Germinal center (tissue), 1 donor: ENCODE measurements at regions not wholly inside any gene's neighbourhood (a gene's known extent, or its start where the extent isn't known, plus 50 kb on each side); places are given as distances from the start of the nearest gene placed in this dataset.
"Not testable (repeated sequence)": the region's sequence is repeated elsewhere in the genome, so short reads cannot be mapped to it uniquely, and the experiment has no call there.

ENCODE experiments used
- DNase-seq: peaks from one replicate; pipeline ENCODE4 v3.0.0; 2012; ENCODE audit warnings: mixed read lengths, low spot score

DNA sequence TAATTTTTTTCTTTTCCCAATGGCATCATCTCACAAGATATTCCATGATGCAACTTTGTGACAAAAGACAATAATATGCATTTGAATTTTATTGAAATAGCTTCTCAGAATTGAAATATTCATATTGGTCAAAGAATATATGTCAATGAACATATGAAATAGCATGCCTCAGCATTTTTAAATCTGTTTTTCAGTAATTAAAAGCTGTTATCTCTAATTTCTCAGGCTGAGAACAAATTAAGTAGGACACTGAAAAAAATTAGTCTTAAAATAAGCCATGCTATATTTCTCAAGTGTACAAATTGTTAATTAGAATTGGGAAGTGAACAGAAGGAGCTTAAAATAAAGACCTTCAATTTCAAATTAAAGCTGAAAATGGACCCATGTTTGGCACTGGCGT, 570.1 kb downstream of the MFSD1 start:
- DNase-seq: no peak

DNA sequence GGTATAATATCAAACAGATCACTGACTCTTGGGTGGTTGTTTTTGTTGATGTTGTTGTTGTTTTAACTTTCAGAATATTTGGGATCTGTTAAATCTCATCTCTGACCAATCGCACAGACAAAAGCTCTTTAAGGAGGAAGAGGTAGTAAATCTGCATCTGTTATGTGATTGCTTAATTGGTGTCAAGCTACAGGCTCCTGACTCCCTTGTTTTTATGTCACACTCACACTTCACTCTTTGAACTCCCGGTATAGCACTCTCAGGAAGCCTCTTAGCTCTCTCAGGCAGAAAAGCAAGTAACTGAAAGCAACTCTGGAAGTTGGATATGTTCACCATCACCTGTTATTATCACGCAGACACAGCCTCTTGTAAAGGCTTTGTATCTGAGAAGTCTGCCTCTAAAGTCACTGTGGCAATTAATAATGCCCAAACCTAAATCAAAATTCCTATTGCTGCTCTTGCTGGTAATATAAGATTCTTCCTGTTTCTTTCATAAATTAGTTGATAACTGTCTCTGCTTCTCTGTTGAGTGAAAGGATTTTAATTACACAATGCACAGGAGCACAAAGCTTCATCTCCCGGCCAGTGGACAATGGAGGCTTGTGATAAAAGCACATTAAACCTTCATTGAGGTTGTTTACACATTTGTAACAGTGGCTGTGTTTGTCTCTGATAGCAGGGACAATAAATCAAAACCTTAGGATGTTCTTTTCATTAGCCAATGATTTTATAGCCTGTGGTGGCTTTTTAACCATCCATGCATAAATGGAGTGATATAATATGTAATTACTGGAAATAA, 576.7 kb downstream of the MFSD1 start:
- no peak for DNase-seq

DNA sequence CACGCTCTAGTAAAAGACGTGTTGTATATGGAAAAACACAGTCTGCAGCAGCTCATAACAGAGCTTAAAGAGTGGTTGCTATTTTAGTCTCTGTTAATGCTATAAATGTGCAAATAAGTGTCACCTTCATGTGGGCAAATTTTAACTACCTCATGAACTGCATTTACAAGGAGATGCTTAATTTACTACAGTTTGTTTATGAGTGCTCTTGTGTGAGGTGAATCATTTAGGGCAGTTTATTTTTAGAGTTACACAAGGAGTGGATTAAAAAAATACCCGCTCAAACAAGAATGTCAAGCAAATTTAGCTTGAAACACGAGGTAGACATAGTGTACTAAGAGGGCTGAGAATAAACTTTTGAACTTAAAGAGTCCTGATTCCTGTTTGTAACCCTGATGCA, 579.0 kb downstream of the MFSD1 start:
- DNase-seq: no peak

DNA sequence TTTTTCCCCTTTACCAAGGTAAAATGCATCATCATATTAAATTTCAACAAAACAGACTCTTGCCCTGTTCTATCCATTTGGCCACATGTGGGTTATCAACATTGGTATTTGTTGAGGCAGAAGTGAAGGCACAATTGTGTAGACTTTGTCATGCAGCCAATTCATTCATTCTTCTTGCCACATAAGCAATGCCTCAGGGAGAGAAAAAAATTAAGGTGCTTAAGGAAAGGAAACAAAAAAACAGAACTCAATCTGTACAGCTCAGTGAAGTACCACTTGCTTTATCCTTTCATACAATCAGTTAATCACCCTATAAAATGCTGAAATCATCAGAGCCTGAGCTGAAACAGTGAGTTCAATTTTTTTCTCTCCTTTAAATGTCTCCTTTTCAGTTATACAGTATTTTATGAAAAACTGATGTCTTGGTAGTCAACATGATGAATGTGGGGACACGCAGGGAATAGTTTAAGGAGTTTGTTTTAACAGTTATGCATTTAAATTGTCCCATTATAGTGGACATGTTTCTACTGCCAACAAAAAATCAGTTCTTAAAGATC, 588.9 kb downstream of the MFSD1 start:
- DNase-seq: no peak

DNA sequence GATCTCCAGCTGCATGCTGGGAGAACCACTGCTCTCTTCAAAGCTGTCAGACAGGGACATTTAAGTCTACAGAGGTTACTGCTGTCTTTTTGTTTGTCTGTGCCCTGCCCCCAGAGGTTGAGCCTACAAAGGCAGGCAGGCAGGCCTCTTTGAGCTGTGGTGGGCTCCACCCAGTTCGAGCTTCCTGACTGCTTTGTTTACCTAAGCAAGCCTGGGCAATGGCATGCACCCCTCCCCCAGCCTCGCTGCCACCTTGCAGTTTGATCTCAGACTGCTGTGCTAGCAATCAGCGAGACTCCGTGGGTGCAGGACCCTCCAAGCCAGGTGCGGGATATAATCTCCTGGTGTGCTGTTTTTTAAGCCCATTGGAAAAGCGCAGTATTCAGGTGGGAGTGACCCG, 591.0 kb upstream of the IL12A start:
- DNase-seq: not testable (repeated sequence)

DNA sequence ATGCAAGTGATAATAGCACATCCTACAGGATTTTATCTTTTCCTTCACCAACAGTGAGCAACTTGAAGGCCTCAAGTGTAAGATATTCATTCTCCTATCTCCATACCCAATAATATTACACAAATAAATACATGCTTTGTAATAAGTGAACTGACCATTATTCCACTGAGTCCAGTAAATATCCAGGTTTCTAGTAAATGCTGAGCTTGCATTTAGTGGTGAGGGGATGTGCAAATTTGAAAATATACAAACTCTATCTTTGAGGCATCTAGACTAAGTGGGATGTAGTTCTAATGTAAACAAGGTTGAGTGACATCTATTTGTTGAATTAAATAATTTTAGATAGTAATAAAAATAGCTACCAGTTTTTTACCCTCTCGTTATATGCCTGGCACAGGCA, 587.6 kb upstream of the IL12A start:
- no peak for DNase-seq

DNA sequence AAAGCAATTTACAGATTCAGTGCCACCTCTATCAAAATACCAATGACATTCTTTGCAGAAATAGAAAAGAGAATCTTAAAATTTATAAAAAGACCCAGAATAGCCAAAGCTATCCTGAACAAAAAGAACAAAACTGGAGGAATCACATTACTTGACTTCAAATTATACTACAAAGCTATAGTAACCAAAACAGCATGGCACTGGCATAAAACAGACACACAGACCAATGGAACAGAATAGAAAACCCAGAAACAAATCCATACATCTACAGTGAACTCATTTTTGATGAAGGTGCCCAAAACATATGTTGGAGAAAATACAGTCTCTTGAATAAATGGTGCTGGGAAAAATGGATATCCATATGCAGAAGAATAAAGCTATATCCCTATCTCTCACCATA, 578.9 kb upstream of the IL12A start:
- DNase-seq: not testable (repeated sequence)

DNA sequence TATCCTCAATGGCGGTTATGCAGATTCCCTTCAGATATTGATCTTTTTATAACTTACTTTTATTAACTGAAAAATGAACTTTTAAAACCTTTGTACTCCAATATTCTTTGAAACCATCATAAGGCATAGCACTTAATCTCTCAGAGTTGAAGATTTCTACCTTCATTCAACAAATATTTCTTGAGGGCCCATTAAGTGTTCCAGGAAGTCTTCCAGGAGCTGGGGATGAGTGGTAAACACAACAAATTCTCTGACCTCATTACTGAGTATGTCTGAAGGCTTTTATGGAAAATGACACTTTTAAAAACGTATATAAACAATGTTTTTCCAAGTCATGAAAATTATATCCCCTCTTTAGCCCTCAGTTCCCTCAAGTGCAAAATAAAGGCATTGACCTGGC, 575.3 kb upstream of the IL12A start:
- DNase-seq: no peak

DNA sequence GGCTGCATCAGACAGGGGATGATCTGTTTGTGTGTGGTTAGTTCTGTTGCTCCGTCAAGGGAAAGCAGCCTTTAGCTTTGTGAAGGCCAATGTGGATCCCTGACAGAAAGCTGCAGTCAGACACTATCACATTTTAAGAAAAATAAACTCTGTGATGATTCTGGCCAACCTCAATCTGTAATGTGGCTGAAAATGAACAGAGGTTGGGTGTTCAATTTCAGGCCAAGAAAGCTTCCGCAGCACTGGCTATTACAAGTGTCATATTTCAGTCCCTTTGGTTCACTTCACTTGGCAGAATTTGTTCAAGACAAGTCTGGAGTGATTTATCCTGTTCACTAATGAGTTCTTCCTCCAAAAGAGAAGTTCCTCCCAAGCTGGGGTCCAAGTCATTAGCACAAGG, 571.8 kb upstream of the IL12A start:
- DNase-seq: no peak

DNA sequence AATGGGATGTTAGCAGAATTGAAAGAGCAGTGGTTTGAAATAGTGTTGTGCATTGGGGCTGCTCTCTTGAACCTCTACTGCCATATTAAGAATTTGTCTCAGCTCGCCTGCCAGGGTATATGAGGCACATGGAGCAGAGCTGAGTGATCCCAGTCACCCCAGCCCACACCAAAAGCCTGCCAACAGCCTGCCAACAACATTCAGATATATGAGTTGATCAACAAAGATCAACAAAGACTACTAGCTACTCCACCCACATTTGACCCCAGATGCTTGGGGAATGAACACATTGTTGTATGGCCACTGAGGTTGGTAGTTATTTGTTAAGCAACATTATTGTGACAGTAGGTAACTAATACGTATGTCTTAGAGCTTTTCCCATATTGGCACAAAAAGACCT, 570.9 kb upstream of the IL12A start:
- DNase-seq: no peak

DNA sequence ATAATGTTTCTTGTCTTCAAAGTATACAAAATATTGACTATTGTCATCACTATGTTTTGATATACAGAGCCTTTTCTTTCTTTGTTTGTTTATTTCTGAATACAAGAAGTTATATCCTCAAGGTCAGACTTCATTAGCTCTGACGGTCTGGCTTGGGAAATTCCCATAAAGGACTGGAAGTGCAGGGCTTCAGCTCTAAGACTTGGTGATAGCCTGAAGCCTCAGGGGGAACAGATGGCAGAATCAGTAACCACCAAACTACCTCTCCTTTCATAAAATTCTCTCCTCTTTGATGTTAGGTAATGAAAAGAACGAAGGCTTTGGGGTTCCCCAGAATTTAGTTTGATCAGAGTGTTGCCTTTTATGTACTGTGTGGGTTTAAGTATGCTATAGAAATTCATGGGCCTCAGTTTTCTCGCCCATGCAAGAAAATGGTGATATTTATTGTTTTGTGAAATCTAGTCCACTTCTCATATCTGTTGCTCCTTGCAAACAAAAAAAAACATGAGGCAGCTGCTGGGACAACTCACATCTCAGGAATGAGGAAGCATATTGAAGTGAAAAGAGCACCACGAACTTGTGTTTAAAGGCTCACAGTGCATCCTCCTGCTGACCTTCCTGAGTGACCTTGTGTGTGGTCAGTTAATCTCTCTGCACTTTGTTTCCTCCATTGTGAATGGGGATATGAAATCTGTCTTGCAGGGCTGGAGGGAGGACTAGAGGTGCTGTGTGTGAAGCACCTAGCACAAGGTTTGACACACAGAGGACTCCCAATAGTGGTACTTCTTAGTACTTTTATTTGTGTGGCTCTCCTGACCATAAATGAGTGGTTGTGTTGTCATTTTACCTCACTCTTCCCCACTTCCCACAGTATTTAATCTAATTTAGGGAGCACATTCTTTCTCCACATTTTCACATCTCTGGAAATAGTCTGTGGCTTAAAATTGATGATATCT, 569.8 kb upstream of the IL12A start:
- DNase-seq: no peak

DNA sequence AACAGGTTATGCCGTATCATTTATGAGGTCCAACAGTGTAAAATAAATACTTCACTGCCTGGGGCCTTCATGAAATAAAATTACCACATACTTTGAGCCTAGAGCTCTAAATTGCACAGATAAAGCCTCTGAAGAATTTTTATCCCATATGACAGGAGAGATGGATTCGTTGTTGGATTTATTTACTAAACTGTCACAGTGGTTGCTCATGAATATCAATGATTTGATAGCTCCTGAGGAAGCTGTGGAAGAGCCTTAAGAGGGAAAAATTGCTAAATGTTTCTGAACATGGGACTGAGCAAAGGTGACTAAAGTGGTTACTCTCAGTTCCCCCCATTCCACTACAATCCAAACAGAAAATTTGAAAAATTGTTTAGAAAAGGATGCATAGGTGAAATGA, 558.9 kb upstream of the IL12A start:
- DNase-seq: no peak

DNA sequence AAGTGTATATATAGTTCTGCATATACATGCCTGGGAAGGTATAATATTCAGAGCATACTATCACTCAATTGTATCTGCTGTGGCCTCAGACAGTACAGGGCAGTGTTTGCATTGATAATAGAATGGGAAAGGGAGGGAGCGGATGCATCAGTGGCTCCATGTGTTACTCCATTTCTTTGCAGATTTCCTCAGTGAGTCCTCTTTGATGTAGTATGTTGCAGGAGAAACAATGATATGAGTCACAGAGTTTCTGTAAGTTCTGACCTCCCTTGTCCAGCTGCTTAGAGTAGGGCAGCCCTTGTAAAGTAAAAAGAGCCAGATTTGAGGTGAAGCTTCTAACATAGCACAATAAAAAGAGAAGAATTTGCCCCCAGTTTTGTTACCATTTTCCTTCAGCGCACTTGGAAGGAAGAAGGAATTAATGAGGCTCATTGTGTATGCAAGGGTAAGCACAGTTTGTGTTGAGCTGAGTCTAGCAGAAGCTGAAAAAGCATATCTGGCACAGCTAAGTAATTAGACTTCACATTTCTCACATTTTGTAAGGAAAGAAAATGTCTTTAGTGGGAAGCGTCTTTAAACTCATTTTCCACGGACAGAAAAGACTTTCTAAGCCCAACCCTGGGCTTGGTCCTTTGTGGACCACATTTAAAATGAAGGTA, 555.8 kb upstream of the IL12A start:
- no peak for DNase-seq

DNA sequence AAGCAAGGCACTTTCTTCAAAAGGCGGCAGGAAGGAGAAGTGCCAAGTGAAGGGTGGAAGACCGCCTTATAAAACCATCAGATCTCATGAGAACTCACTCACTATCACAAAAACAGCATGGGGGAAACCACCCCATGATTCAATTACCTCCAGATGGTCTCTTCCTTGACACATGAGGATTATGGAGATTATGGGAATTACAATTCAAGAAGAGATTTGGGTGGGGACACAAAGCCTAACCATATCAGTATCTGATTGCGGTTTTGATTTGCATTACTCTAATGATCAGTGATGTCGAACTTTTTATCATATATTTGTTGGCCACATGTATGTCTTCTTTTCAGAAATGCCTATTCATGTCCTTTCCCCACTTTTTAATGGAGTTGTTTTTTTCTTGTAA, 549.3 kb upstream of the IL12A start:
- DNase-seq: no peak

DNA sequence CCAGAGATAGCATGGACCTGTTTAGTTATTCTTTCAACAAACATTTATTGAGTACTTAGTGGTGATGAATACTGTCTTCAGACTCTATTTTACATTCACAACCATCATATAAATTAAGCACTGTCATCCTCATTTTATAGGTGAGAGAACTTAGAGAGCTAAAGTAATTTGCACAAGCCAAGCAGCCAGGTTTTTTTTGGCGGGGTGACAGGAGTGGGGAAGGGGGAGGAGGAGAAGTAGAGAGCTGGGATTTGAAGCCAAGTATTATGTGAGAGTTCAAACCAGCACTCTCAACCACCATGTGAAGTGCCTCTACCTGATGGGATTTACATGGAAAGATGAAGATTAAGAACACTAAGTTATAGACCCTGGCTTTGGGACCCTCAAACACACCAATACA, 547.4 kb upstream of the IL12A start:
- DNase-seq: no peak

DNA sequence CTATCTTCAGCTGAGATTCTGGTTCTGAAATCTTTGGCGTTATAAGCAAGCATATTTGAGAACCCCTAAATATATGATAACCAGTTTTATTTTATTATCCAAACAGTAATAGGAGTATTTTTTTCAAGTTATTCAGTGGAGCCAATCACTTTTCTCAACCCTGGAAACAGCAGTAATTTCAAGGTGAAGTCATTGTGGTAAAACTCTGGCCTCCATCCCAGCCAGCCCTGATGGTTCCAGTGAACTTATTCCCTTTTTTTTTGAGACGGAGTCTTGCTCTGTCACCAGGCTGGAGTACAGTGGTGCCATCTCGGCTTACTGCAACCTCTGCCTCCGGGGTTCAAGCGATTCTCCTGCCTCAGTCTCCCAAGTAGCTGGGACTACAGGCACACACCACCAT, 545.4 kb upstream of the IL12A start:
- no peak for DNase-seq

DNA sequence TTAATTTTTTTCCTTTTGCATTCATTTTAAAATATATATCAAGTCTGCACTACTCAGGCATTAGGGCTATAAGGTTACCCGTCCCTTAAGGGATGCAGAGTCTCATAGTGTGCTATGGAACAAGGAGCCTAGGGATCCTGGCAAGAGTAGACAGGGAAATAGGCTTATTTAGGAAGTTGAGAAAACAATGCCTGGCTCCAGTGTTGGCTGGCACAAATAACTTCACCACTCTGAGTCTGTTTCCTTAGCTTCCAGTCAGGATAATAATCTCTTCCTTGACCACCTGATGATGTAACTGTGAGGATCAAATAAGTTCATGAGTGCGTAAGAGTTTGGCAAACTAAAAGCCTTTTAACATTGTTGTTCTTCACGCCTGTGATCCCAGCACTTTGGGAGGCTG, 540.8 kb upstream of the IL12A start:
- DNase-seq: no peak

DNA sequence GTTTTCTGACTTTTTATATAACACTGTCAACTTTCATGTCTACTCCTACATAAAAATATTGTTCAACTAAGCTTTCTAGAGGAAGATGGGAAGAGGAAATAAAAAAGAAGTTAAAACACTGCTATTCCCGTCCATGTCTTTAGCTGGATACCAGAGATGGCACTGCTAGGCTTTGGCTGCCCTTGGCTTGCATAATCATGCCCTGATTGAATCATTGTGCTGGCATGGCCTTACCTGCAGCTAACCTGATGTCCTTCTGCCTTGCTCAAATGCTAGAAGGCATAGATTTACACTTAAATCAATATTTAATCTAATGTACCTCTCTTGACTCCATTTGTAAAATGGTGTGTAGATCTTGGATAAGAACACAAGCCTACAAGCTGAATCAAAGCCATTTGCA, 539.7 kb upstream of the IL12A start:
- no peak for DNase-seq

DNA sequence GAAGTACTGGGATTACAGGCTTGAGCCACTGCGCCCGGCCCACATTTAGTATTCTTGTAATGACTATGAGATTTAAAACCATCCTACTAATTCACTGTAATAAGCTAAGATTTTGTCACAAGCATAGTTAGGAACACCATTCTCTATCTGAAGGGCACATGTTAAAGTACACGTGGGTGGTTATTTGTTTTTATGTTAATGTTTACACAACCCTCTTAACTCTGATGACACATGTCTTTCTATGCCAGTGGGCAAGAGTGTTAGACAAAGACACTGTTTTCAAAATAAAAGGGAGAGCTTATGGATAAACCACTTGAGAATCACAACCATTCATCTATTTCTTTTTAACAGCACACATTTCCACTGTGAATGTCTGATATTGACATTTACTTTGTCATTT, 537.6 kb upstream of the IL12A start:
- no peak for DNase-seq

DNA sequence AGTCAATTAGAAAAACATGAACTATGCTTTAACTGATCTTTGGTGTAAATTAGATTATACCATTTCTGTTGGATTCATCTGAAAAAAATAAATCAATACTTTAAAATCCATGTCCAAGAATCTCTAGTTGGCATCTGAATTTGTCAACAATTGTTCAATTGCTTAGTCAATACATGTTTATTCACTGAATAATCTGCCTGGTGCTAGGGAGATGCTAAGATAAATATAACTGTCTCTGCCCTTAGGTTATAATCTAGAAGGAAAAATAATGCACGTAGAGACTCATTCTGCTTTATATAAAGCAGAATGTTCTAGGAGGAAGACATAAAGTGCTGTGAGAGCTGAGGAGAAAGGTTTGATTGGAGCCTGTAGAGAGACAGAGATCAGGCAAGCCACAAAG, 537.2 kb upstream of the IL12A start:
- DNase-seq: no peak

DNA sequence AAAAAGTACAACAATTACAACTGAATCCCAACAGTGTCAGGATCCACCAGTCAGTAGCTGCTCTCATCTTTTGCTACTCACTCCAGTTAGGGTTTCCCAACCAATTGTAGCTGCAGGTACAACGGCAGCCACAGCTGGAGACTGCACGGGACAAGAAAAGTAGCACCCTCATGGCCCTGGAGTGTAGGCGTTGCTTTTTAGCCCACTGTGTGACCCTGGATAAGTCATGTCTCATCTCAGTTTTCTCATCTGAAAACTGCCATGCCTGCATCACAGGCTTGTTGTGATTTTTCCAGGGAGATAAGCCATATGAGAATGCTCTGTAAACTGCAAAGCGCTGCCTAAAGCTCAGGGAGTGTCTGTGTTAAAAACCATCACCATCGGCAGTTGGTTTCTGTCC, 535.6 kb upstream of the IL12A start:
- no peak for DNase-seq

DNA sequence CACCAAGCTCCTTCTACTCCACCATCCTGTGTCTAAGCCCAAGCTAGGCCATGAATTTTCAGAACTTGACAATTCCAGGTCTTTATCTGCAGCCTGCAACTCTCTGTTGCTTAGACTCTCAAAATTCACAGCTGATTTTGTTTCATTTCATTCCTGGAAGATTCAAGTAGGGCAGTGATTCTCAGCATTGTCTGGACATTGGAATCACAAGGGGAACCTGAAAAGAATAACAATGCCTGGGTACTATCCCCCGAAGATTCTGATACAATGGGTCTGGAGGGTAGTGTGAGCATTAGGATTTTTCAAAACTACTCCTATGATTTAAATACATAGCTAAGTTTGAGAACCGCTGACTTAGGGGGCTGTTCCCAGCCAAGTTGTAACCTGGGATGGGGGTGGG, 534.7 kb upstream of the IL12A start:
- DNase-seq: no peak
